NCI-H1930 (cell line): ENCODE measurements at regions not wholly inside any gene's neighbourhood (a gene's known extent, or its start where the extent isn't known, plus 50 kb on each side); places are given as distances from the start of the nearest gene placed in this dataset.
A peak's percentile ranks its signal among the peaks of the same experiment; 100 is the strongest.
"Not testable (repeated sequence)": the region's sequence is repeated elsewhere in the genome, so short reads cannot be mapped to it uniquely, and the experiment has no call there.

ENCODE experiments used
- DNase-seq, 2 experiments: peaks; one replicate each; lab custom pipeline; 2025; lab: John Stamatoyannopoulos, UW

DNA sequence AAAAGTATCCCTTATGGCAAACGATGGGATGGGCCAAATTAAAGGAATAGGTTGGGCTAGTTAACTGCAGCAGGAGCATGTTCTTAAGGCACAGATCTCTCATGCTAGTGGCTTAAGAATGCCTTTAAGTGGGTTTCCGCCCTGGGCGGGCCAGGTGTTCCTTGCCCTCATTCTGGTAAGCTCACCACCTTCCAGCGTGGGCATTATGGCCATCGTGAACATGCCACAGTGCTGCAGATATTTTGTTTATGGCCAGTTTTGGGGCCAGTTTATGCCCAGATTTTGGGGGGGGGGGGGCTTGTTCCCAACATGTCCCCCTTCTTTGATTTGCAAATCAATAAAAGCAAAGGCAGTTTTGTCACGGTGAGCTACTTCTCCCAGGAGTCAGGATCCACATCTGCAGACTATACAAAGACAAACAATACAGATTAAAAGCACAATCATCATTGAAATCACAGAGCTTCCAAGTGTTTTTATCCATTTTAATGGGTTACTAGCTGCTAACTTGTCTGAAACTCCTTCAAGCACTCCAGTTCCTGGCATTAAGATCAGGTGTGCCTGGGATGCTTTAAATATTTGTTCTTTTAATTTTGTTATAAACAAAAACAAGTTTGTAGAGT is 563.3 kb upstream of the MBL2 start:
- not testable (repeated sequence) for DNase-seq

DNA sequence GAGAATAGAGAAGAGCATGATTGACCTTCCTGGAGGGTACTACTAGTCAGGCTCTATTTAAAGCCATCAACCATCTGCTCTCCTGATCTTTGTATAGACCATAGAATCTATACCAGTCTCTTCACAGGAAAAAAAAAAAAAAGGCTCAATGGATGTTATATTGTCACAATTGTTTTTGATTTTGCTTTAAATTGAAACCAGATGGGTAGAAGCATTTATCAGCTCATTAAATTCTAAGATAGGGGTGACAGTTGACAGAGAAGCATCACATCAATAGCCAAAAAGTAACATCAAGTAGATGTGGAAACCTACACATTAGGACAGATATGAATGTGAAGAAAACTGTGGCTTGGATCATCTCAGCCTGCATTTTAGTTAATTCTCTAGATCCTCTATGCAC is 558.9 kb upstream of the MBL2 start:
- no peak for DNase-seq

DNA sequence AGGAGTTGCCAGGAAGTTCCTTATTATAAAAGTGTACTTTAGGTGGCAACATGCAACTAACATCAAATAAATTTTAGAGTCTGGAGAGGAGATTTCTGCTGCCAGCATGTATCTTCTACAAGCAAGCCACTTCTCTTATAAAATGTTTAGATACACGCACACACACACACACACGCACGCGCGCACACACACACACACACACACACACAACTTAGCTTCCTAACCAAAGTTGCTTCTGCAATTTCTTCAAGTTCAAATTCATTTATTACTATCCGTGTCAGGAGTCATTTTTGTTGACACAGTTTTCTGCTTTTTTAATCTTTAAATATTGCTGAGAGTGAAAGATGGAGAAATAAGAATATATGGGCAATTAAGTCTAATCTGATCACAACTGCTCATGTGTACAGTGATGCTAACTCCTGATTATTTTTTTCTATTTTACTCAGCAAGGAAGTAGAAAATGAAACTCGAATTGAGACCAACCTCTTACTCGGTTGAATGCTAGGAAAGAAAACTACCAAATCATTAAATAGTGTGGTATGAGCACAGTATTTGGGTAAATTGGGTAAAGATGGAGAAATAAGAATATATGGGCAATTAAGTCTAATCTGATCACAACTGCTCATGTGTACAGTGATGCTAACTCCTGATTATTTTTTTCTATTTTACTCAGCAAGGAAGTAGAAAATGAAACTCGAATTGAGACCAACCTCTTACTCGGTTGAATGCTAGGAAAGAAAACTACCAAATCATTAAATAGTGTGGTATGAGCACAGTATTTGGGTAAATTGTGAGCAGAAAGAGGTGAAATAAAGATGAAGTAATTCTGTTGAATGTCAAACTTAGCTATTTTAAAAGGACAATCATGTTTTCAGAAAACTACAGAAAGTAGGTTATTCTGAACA is 554.1 kb upstream of the MBL2 start:
- not testable (repeated sequence) for DNase-seq

DNA sequence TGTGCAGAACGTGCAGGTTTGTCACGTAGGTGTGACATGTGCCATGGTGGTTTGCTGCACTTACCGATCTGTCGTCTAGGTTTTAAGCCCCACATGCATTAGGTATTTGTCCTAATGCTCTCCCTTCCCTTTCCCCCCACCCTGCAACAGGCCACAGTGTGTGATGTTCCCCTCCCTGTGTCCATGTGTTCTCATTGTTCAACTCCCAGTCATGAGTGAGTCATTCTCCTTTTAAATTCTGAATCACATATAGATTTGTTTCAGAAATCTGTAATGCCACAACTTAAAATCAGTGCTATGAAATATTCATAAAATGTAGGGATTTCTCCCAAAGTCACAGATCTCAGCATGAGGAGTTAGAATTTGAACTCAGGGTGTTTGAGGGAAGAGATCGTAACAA is 552.5 kb upstream of the MBL2 start:
- DNase-seq, result no peak

DNA sequence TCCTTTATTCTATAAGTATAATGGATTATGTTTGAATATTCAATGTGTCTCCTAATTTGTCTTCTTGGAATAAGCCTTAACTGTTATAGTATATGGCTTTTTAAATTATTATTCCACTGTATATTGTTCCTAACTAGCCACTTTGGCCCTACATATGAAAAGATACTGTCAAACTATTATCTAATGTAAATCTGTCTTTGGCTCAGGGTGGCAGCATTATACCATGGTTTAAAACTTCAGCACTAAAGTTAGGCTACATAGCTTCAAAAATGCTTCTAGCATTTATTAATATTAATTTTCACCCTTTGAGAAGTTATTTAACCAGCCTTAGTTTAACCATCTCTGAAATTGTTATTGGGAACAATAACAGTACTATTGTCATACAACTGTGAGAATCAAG is 543.1 kb upstream of the MBL2 start:
- DNase-seq, result no peak

DNA sequence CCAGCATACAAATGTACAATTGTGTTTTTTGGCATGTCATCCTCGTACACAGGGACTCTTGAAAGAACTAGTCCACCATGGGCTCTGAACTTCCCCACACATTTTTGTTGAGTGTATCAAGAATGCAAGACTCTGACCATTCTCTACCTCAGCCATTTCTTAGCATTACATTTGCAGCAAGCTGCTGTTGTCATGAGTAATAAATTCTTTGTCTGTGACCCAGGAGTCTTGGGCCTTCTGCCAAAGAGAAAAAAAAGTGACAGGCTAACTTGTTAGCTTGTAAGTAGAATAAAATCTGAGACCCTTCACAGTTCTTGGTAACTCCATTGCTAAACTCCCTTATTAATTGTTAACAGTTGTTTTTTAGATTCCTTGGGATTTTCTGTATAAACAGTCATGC is 542.3 kb upstream of the MBL2 start:
- no peak for DNase-seq

DNA sequence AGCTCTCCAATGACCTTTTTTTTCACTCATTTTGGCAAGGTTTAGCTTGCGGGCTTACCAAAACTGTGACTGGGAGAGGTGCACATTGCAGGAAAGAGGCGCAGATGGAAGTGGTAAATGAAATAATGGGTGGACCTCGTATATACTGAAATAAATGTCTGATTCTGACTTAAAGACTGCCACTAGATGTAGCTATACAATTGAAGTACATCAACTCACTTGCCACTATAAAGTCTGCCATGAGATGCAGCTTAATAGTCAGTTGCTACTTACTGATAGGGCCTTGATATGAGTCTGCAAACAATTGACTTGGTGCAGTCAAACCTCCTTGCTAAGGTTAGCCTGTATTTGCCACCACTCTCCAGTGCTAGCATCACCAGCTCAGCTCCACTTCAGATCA is 525.9 kb upstream of the MBL2 start:
- DNase-seq, result no peak

DNA sequence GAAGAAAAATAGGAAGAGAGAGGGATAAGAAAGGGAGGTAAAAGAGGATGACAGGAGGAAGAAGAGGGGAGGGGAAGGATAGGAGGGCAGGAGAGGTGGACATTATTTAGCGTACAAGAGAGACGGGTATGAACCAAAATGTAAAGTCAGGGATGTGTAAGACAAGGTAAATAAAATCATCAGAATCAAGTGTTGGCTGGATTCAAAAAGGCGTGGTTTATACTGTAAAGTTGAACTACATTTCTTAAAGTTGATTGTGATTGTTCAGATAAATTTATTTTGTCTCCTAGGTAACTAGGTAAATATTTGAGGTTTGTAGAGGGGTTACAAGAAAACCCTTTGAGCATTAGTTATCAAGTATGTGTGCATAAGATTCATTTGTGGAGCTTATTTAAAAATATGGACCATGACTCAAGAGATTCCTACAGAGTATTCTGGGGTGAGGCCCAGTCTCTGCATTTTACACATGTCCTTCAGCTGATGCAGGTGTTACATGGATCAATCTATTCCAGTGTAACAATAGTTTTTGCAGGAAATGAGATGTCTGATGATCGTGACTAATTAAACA is 512.1 kb upstream of the MBL2 start:
- DNase-seq, result no peak

DNA sequence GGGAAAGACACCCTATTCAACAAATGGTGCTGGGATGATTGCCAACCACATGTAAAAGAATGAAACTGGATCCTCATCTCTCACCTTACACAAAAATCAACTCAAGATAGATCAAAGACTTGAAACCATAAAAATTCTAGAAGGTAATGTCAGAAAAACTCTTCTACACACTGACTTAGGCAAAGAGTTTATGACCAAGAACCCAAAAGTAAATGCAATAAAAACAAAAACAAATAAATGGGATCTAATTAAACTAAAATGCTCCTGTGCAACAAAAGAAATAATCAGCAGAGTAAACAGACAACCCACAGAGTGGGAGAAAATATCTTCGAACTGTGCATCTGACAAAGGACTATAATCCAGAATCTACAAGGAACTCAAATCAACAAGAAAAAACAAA is 504.2 kb upstream of the MBL2 start:
- DNase-seq, result no peak

DNA sequence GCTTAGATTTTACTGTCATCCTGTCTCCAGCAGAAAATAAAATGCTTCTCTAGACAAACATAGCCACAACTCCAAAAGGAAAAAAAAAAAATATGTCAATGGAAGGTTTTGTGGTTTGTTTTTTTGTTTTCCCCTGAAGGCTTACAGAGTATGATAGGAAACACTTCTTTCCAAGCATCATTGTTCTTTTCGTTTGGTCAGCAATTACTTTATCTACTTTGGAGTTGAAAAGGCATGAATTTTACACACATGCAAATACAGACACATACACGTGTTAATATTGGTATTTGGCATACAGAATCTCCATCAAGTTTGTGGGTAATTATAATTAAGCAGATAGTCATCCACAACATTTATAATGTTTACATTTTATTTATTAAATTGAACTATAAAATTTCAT is 496.9 kb upstream of the MBL2 start:
- DNase-seq, result no peak

DNA sequence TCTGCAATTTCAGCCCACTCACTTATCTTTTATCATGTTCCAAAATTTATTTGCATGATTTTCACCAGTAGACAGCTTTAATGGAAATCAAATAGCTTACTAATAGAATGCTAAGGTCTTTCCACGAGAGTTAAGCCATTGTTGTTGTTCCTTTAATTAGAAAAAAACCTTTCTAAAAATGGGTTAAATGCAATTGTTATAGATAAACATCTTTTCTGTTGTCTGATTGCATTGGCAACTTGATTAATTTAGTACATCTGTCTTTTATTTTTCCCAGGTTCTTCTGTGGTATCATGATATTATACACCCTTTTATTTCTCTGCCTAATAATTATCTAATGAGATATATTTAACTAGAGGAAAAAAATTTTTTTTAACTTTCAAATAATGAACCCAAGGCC is 487.6 kb upstream of the MBL2 start:
- DNase-seq, result no peak

DNA sequence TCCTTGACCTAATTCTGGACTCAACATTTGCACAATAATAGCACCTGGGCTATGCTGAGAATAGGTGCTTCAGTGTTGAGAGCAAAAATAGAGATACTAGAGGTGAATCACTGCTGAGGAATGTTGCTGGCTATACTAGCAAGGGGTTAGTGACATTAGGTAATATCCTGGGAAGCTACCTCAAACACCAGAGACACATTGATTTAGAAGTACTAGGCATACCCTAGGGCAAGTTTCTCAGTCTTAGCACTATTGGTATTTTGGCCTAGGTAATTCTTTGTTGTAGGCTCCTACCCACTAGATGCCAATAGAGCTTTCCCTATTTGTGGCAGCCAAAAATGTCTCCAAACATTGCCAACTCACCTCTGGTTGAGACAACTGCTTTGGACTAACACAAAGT is 484.0 kb upstream of the MBL2 start:
- DNase-seq, result no peak

DNA sequence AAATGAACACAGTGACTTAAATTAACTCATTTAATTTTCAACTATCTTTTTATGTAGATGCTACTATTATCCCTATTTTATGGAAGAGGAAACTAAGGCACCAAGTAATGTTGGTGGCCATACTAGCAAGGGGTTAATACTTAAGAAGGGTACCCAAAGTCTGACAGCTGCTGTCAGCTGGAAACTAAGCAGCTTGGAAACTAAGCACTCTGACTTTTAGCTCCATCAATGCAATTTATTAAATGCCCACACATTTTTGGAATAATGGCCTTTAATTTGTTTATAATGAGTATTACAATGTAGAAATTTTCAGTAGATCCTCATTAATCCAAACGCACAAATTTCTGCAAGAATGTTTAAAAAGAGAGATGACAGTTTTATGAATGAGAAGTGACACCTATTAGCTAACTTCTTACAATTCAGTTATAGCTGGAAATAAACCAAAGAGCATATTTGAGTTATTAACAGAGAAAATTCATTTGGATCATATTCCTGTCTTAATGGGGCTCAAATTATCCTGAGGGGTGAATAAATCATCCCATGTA is 483.1 kb upstream of the MBL2 start:
- no peak for DNase-seq

DNA sequence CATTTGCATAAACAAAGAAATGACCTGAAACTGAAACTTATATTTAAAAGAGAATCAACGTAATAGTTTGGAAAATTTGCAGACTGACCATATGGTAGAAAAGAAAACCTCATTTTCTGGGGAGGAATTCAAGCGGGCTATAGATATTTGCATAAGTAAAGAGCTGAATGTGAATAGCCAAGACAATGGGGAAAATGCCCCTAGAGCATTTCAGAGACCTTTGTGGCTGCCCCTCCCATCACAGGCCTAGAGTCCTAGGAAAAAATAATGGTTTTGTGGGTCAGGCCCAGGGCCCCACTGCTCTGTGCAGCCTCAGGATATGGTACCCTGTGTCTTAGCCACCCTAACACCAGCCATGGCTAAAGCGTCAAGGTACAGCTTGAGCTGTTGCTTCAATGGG is 480.6 kb upstream of the MBL2 start:
- no peak for DNase-seq

DNA sequence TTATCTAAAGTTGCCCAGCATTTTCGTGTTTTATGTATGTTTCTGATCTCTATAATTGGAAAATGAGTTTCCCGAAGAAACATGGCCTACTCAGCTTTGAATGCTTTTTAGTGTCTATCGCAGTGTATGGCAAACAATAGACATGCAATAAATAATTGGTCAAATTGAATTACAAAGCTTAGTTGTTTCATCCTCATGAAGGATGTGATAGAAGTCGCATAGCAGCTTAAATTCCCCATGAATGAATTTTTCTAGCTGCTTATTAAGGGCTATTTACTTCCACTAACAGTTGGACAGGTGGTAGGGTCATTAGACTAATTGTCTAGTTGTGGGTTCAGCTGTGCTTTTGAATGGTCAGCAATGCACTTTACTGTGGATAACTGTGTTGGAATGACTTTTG is 467.3 kb upstream of the MBL2 start:
- DNase-seq, result peak; percentile 47 to 59

DNA sequence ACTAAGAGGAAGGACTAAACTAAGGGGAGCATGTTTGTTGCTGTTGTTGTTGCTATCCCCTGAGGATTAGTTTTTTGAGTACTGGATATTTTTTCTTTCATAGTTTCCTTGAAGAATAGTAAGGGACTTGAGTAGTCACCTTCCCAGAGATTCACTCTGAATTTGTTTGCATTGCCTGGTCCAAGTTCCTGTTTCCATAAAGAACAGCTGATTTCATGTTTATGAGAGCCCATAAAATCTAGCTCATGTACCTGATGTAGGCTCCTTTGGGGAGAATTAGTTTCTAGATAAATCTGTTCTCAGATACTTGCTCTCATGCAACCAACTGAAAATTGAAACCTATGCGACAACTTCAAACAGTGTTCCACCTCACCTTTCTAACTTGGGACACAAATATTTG is 464.4 kb upstream of the MBL2 start:
- no peak for DNase-seq

DNA sequence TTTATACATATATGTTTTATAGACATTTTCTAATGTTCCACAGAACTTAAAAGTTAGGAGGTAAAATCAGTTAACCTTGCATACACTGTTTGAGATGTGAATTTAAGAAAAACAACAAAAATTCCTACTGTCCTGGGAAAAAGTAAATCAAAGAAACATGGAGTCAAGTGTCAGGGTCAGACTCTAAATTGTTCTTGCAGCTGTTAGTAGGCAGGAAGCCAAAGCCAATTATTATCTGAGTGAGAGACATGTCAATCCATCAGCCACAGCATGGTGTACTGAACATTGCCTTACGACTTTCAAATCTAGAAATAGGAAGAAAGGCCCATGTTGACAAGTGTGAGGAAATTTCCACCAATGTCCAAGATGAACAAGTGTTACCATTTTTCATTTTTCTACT is 461.2 kb upstream of the MBL2 start:
- DNase-seq, result no peak

DNA sequence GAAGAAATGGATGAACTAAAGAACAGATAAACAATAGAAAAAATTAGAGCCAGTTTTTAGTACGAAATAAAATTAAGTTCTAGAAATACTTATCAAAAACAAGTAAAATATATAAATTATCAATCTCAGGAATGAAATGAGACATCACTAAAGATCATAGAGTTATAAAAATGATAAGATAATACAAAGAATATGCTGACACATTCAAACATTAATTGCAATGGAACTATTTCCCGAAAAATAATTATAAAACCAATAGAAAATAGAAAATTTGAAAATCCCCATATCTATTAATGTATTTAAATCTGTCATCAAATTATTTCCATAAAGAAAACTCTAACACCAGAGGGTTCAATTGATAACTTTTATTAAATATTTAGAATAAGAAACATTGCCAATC is 458.1 kb upstream of the MBL2 start:
- no peak for DNase-seq

DNA sequence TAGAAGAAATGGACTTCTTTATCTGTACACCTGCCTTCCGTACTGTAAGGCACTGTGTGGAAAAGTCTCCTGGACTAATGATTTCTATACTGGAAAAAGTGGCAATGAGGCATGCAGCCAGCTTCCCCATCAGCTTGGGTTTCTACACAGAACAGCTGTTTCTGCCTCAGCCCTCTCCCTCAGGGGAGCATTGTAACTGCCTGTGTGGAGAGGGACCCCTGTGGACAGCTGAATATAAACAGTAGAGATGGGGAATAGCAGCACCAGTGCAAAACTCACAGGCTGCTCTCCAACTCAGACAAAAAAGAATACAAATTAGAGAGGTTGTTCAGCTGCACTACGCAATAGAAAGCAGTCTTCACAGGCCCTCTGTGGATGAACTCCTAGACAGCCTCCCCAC is 451.3 kb upstream of the MBL2 start:
- DNase-seq, result no peak

DNA sequence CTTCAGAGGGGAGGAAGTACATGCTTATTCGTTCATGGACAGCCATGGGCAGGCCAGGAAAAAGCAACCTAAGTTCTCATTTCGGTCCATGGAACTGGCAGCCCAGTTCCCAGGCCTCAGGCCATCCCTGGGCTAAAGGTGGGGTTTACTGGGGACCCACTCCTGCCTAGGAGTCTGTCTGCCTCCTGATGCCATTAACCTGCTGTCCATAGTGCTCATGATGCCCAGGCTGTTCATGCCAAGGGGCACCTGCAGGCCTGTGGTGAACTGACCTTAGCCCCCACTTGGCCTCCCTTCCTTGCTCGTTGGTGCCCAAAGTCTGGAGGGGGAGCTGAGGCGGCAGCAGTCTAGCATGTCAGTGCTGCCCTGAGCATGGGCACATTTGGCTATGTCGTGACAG is 450.2 kb upstream of the MBL2 start:
- no peak for DNase-seq

DNA sequence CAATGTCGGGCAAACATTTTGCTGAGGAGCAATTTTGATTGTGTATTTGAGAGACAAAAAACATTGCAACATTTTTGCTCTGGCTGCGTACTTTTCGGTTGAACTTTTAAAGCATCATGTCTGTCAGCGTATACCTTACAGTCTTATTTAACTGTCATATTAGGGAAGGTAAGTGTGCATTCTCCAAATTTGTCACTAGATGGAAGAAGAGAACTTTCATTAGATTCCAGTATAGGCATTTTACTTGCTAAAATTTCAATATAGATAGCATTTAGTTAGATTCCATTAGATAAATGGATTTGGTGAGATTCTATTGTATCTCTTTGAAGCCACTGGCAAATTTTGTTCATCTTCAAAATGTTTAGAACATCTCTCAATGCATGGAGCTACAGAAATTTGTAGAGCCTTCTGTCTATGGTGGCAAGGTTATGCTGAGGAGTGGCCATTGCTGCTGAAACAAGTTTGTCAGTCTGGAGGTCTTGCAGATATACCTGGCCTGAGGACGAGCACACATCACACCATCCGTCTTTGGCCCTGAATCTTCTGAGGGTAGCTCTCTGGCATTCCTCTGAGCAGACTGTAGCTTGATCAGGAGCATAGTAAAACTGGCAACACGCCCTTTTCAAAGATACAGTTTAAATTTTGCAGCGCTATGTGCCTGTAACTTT is 437.5 kb upstream of the MBL2 start:
- DNase-seq, result no peak

DNA sequence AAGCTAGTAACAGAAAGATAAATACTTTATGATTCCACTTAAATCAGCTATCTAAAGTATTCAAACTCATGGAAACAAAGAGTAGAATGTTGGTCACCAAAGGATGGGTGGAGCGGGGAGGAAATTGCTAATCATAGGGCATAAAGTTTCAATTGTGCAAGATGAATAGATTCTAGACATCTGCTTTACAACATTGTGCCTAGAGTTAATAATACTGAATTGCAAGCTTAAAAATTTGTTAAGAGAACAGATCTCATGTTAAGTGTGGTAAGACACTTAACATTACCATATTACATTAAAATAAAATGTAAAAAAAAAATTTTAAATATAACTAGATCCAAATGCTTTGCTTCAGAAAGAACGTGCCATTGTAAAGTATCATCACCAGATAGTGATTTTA is 411.1 kb upstream of the MBL2 start:
- DNase-seq, result no peak

DNA sequence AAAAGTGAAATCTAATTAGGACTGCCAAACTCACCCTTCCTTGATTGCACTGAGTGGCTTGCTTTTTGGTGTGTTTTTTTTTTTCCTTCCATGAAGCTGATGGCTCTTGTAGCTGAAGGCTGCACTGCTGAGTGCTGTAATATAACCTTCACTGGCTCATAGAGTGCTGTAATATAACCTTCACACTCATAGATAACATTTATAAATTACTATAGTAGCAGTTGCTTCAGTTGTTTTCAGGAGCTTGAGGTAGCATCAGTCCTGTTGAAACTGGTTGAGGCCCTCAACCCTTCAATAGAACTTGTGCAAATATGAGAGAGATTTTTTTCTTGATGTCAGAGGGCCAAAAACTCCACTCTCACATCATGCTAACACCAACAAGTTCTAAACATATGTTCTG is 404.9 kb upstream of the MBL2 start:
- DNase-seq, result no peak
